Esophagus muscularis mucosa (tissue), 4 donors: ENCODE measurements at regions not wholly inside any gene's neighbourhood (a gene's known extent, or its start where the extent isn't known, plus 50 kb on each side); places are given as distances from the start of the nearest gene placed in this dataset.

ENCODE experiments used
- DNase-seq: peaks from one replicate; pipeline ENCODE4 v3.0.0-alpha.2; 2017; ENCODE audit errors: extremely low spot score
- H3K27ac ChIP-seq, 4 donors: fragments of 200-600 bp; sonication (generic); replicated peaks in 1 of 4; 1 replicate in 3 of 4; 2 replicates in 1 of 4; pipeline ENCODE4 v1.5.1; 2016 to 2019; ENCODE audit warnings: mild to moderate bottlenecking in 1 of 4
- H3K27me3 ChIP-seq, 4 donors: fragments of 200-600 bp; sonication (generic); one replicate each; pipeline versions ENCODE4 v1.5.1 to v1.6.0; 2016 to 2019
- H3K36me3 ChIP-seq, 4 donors: fragments of 200-600 bp; sonication (generic); one replicate each; pipeline ENCODE4 v1.5.1; 2016 to 2019
- H3K4me1 ChIP-seq, 4 donors: fragments of 200-600 bp; sonication (generic); one replicate each; pipeline ENCODE4 v1.5.1; 2016 to 2019
- H3K4me3 ChIP-seq, 4 donors: fragments of 200-600 bp; sonication (generic); 1 replicate in 2 of 4; 2 replicates in 2 of 4; pipeline ENCODE4 v1.5.1; 2016 to 2019; ENCODE audit warnings: mild to moderate bottlenecking in 4 of 4, moderate library complexity in 1 of 4
- H3K9me3 ChIP-seq, 4 donors: fragments of 200-600 bp; sonication (generic); 1 replicate in 3 of 4; 2 replicates in 1 of 4; pipeline ENCODE4 v1.5.1; 2016 to 2019
- CTCF ChIP-seq, 3 experiments: fragments of 200-600 bp in 2 of 3; fragments of 450-650 bp in 1 of 3; sonication (generic) in 2 of 3; IDR thresholded peaks; one replicate each; pipeline ENCODE4 v1.5.1; 2017 to 2019; ENCODE audit warnings: antibody characterized with exemption in 3 of 3, mild to moderate bottlenecking in 2 of 3, moderate library complexity in 1 of 3
- EP300 ChIP-seq: sonication (generic); formaldehyde crosslinking; IDR thresholded peaks from one replicate; pipeline ENCODE4 v1.6.1; 2017; ENCODE audit warnings: antibody characterized with exemption
- POLR2A ChIP-seq: fragments of 450-650 bp; IDR thresholded peaks from one replicate; pipeline ENCODE4 v1.6.1; 2017; ENCODE audit warnings: antibody characterized with exemption, moderate library complexity, mild to moderate bottlenecking, low read depth
- POLR2AphosphoS5 ChIP-seq, 2 donors: sonication (generic); formaldehyde crosslinking; IDR thresholded peaks; one replicate each; pipeline ENCODE4 v1.6.1; 2017; ENCODE audit warnings: antibody characterized with exemption in 2 of 2
- WGBS: methylation state at CpG from one replicate; pipeline ENCODE4 v1.1.5; 2018; 5-methylcytosine and 5-hydroxymethylcytosine counted together
- intact Hi-C: fragments of 100-400 bp; cut with DNase I; formaldehyde crosslinking; loops from one replicate; pipeline ENCODE4 v1.15.1; 2023

- no peak overlapping the region for H3K4me3 ChIP-seq
- H3K27me3 ChIP-seq: no peaks in the 10 kb centered on the region
- no peaks in the 10 kb centered on the region for H3K36me3 ChIP-seq
- intact Hi-C loops: no loop called here
- no peaks in the 10 kb centered on the region for H3K4me1 ChIP-seq
- WGBS: 95% methylated on average over 3 of the region's 3 CpGs
- no peak for TF ChIP-seq EP300
- no peak for TF ChIP-seq POLR2A
- no peak for TF ChIP-seq POLR2AphosphoS5 (IDR thresholded peaks at IDR 0.05)
- no peak for TF ChIP-seq CTCF (IDR thresholded peaks at IDR 0.05)
- no peaks in the 10 kb centered on the region for H3K9me3 ChIP-seq
- no peak overlapping the region for H3K27ac ChIP-seq
- no peak for DNase-seq
These were observed 55.8 kb upstream of the AKIRIN2 start for GRCh38 chr6:87757792-87758191.

GRCh38 chr6:87756858-87757257 is 54.8 kb upstream of the AKIRIN2 start:
- H3K27ac ChIP-seq: no peak overlapping the region
- no peak overlapping the region for H3K4me3 ChIP-seq
- H3K27me3 ChIP-seq: no peaks in the 10 kb centered on the region
- DNase-seq: no peak
- TF ChIP-seq CTCF (IDR thresholded peaks at IDR 0.05): no peak
- TF ChIP-seq EP300: no peak
- no peak for TF ChIP-seq POLR2A
- no peak for TF ChIP-seq POLR2AphosphoS5 (IDR thresholded peaks at IDR 0.05)
- H3K4me1 ChIP-seq: no peaks in the 10 kb centered on the region
- H3K36me3 ChIP-seq: no peaks in the 10 kb centered on the region
- intact Hi-C loops: no loop called here
- 65% methylated on average over 2 of the region's 2 CpGs for WGBS
- no peaks in the 10 kb centered on the region for H3K9me3 ChIP-seq

- Histone ChIP-seq H3K27me3 (no peaks in the 10 kb centered on the region), H3K4me1 (no peaks in the 10 kb centered on the region), H3K4me3 (no peak overlapping the region), H3K36me3 (no peaks in the 10 kb centered on the region), H3K9me3 (no peaks in the 10 kb centered on the region), H3K27ac (no peak overlapping the region)
- no peak for DNase-seq
- 56% methylated on average over 7 of the region's 7 CpGs for WGBS
- intact Hi-C loops: no loop called here
- TF ChIP-seq POLR2AphosphoS5 (IDR thresholded peaks at IDR 0.05) (no peak), POLR2A (no peak), CTCF (IDR thresholded peaks at IDR 0.05) (no peak), EP300 (no peak)
These were observed 54.0 kb upstream of the AKIRIN2 start for GRCh38 chr6:87755708-87756671.

- Histone ChIP-seq H3K27ac (no peak overlapping the region), H3K36me3 (no peaks in the 10 kb centered on the region), H3K4me1 (no peaks in the 10 kb centered on the region), H3K27me3 (no peaks in the 10 kb centered on the region), H3K4me3 (no peak overlapping the region), H3K9me3 (no peaks in the 10 kb centered on the region)
- intact Hi-C loops: no loop called here
- TF ChIP-seq POLR2A: no peak
- no peak for TF ChIP-seq POLR2AphosphoS5 (IDR thresholded peaks at IDR 0.05)
- TF ChIP-seq CTCF (IDR thresholded peaks at IDR 0.05): no peak
- no peak for TF ChIP-seq EP300
- 91% methylated on average over 1 of the region's 1 CpG for WGBS
- no peak for DNase-seq
These were observed 52.8 kb upstream of the AKIRIN2 start for GRCh38 chr6:87754828-87755227.
